Mesenchymal stem cell (in vitro differentiated cells and primary cell): ENCODE measurements at regions not wholly inside any gene's neighbourhood (a gene's known extent, or its start where the extent isn't known, plus 50 kb on each side); places are given as distances from the start of the nearest gene placed in this dataset.

Experiments used
- DNase-seq: peaks from one replicate; pipeline ENCODE4 v3.0.0-alpha.2; 2013
- H2AFZ ChIP-seq: one replicate; pipeline ENCODE4 v1.6.1; 2013; ENCODE audit warnings: low read depth, mild to moderate bottlenecking, control low read depth, inconsistent platforms, low read length, moderate library complexity
- H2AK5ac ChIP-seq: 2 replicates; pipeline ENCODE4 v1.6.1; 2013; ENCODE audit warnings: low read length, moderate library complexity, mild to moderate bottlenecking, inconsistent platforms; ENCODE audit not compliant: severe bottlenecking
- H2BK120ac ChIP-seq: one replicate; pipeline ENCODE4 v1.6.1; 2013; ENCODE audit warnings: low read depth, mild to moderate bottlenecking, inconsistent platforms, low read length, moderate library complexity
- H2BK12ac ChIP-seq, 2 experiments: one replicate each; pipeline ENCODE4 v1.6.1; 2013; ENCODE audit warnings: inconsistent platforms in 2 of 2, low read length in 2 of 2, mild to moderate bottlenecking in 2 of 2, moderate library complexity in 2 of 2, control low read depth in 1 of 2
- H2BK15ac ChIP-seq: one replicate; pipeline ENCODE4 v1.6.1; 2013; ENCODE audit warnings: mild to moderate bottlenecking, low read depth, inconsistent platforms; ENCODE audit not compliant: poor library complexity, severe bottlenecking
- H2BK5ac ChIP-seq: 2 replicates; pipeline ENCODE4 v1.6.1; 2013; ENCODE audit warnings: low read depth, mild to moderate bottlenecking, low read length, control low read depth, inconsistent platforms; ENCODE audit not compliant: poor library complexity, severe bottlenecking
- H3K14ac ChIP-seq, 2 experiments: one replicate each; pipeline ENCODE4 v1.6.1; 2013; ENCODE audit warnings: inconsistent platforms in 2 of 2, low read length in 2 of 2, control low read depth in 1 of 2, mild to moderate bottlenecking in 1 of 2, moderate library complexity in 1 of 2
- H3K18ac ChIP-seq, 2 experiments: one replicate each; pipeline ENCODE4 v1.6.1; 2013; ENCODE audit warnings: inconsistent platforms in 2 of 2, low read length in 2 of 2, control low read depth in 1 of 2, low read depth in 1 of 2, mild to moderate bottlenecking in 1 of 2
- H3K23ac ChIP-seq, 2 experiments: one replicate each; pipeline ENCODE4 v1.6.1; 2013; ENCODE audit warnings: inconsistent platforms in 2 of 2, low read length in 2 of 2, mild to moderate bottlenecking in 2 of 2, moderate library complexity in 2 of 2, control low read depth in 1 of 2
- H3K27ac ChIP-seq: 2 replicates; pipeline ENCODE4 v1.5.1; 2013; ENCODE audit warnings: mild to moderate bottlenecking, moderate library complexity, low read length, control low read depth, inconsistent platforms; ENCODE audit not compliant: poor library complexity, severe bottlenecking
- H3K27me3 ChIP-seq, 2 experiments: 2 replicates each; pipeline versions ENCODE4 v1.6.1 to v1.7.0; 2013; ENCODE audit warnings: low read length in 2 of 2, mild to moderate bottlenecking in 2 of 2, moderate library complexity in 2 of 2, control low read depth in 1 of 2, inconsistent platforms in 1 of 2; ENCODE audit not compliant: control insufficient read depth in 1 of 2, insufficient read depth in 1 of 2
- H3K36me3 ChIP-seq, 2 experiments: 2 replicates each; pipeline versions ENCODE4 v1.6.1 to v1.7.0; 2013; ENCODE audit warnings: low read length in 2 of 2, control low read depth in 1 of 2, inconsistent platforms in 1 of 2, low read depth in 1 of 2, mild to moderate bottlenecking in 1 of 2; ENCODE audit not compliant: insufficient read depth in 2 of 2, control insufficient read depth in 1 of 2
- H3K4ac ChIP-seq, 2 experiments: one replicate each; pipeline ENCODE4 v1.6.1; 2013; ENCODE audit warnings: inconsistent platforms in 2 of 2, low read length in 2 of 2, mild to moderate bottlenecking in 2 of 2, moderate library complexity in 2 of 2, control low read depth in 1 of 2, low read depth in 1 of 2
- H3K4me1 ChIP-seq: 2 replicates; pipeline ENCODE4 v1.6.1; 2013; ENCODE audit warnings: low read depth, low read length, control low read depth; ENCODE audit not compliant: control insufficient read depth, insufficient read depth
- H3K4me2 ChIP-seq: 2 replicates; pipeline ENCODE4 v1.6.1; 2013; ENCODE audit warnings: low read length, mild to moderate bottlenecking, inconsistent platforms; ENCODE audit not compliant: poor library complexity, severe bottlenecking
- H3K4me3 ChIP-seq, 2 experiments: 2 replicates each; pipeline versions ENCODE4 v1.5.1 to v1.7.0; 2013; ENCODE audit warnings: low read length in 2 of 2, mild to moderate bottlenecking in 2 of 2, control low read depth in 1 of 2, low read depth in 1 of 2; ENCODE audit not compliant: insufficient read depth in 1 of 2
- H3K79me1 ChIP-seq: replicated peaks from 2 replicates; pipeline ENCODE4 v1.6.1; 2013; ENCODE audit warnings: mild to moderate bottlenecking, control low read depth, low read length, inconsistent platforms; ENCODE audit not compliant: poor library complexity, severe bottlenecking
- H3K9ac ChIP-seq: 2 replicates; pipeline ENCODE4 v1.7.0; 2013; ENCODE audit warnings: mild to moderate bottlenecking, low read length, moderate library complexity
- H3K9me3 ChIP-seq: 2 replicates; pipeline ENCODE4 v1.7.0; 2013; ENCODE audit warnings: mild to moderate bottlenecking, low read length; ENCODE audit not compliant: control insufficient read depth
- H4K8ac ChIP-seq: one replicate; pipeline ENCODE4 v1.6.1; 2013; ENCODE audit warnings: inconsistent platforms, mild to moderate bottlenecking, low read length, moderate library complexity
- H4K91ac ChIP-seq: one replicate; pipeline ENCODE4 v1.6.1; 2013; ENCODE audit warnings: mild to moderate bottlenecking, low read length, inconsistent platforms
- WGBS: methylation state at CpG from one replicate; pipeline ENCODE4 v1.1.7; 2013; ENCODE audit warnings: mixed read lengths; 5-methylcytosine and 5-hydroxymethylcytosine counted together

GRCh38 chr12:108410689-108411088 lies 71.6 kb upstream of the CMKLR1 start:
- Histone ChIP-seq H2BK5ac (no peak overlapping the region), H3K79me1 (no peaks in the 10 kb centered on the region), H3K18ac (no peak overlapping the region), H3K9ac (no peak overlapping the region), H3K9me3 (peaks cover 9% of the 10 kb centered on the region), H2AFZ (no peak overlapping the region), H2BK15ac (no peak overlapping the region), H2AK5ac (no peak overlapping the region), H3K27ac (no peak overlapping the region), H3K36me3 (no peaks in the 10 kb centered on the region), H3K4me1 (no peaks in the 10 kb centered on the region), H3K4ac (no peak overlapping the region), H4K8ac (no peak overlapping the region), H3K4me3 (no peak overlapping the region), H2BK120ac (no peak overlapping the region), H3K27me3 (peaks cover 0 to 16% of the 10 kb centered on the region in 2 experiments), H3K23ac (no peak overlapping the region), H2BK12ac (no peak overlapping the region), H4K91ac (no peak overlapping the region), H3K4me2 (no peak overlapping the region), H3K14ac (no peak overlapping the region)
- 76% methylated on average over 3 of the region's 3 CpGs for WGBS
- DNase-seq = no peak

- Histone ChIP-seq H3K9ac (no peak overlapping the region), H2BK120ac (no peak overlapping the region), H2BK5ac (no peak overlapping the region), H3K36me3 (no peaks in the 10 kb centered on the region), H3K23ac (no peak overlapping the region), H3K27me3 (peaks cover 0 to 16% of the 10 kb centered on the region in 2 experiments), H2AK5ac (no peak overlapping the region), H4K91ac (no peak overlapping the region), H3K14ac (no peak overlapping the region), H2AFZ (no peak overlapping the region), H4K8ac (no peak overlapping the region), H3K4ac (no peak overlapping the region), H3K4me1 (no peaks in the 10 kb centered on the region), H2BK15ac (no peak overlapping the region), H2BK12ac (no peak overlapping the region), H3K18ac (no peak overlapping the region), H3K4me2 (no peak overlapping the region), H3K79me1 (no peaks in the 10 kb centered on the region), H3K27ac (no peak overlapping the region), H3K9me3 (peaks cover 9% of the 10 kb centered on the region), H3K4me3 (no peak overlapping the region)
- 96% methylated on average over 3 of the region's 3 CpGs for WGBS
- DNase-seq = no peak
Measured at GRCh38 chr12:108409481-108409880, 70.4 kb upstream of the CMKLR1 start.

- Histone ChIP-seq H3K4me2 (no peak overlapping the region), H2BK5ac (no peak overlapping the region)
Measured at GRCh38 chr12:108403952-108404351, 64.8 kb upstream of the CMKLR1 start.

GRCh38 chr12:108401964-108402363 lies 62.9 kb upstream of the CMKLR1 start:
- Histone ChIP-seq H3K9ac (no peak overlapping the region), H2AFZ (no peak overlapping the region), H3K9me3 (peaks cover 9% of the 10 kb centered on the region), H3K23ac (no peak overlapping the region), H2BK120ac (no peak overlapping the region), H3K4me3 (no peak overlapping the region), H2BK12ac (no peak overlapping the region), H3K4ac (no peak overlapping the region), H3K14ac (no peak overlapping the region), H2BK15ac (no peak overlapping the region), H3K27me3 (peaks cover 8 to 28% of the 10 kb centered on the region in 2 experiments), H2BK5ac (no peak overlapping the region), H4K8ac (no peak overlapping the region), H4K91ac (no peak overlapping the region), H3K4me1 (no peaks in the 10 kb centered on the region), H3K18ac (no peak overlapping the region), H3K27ac (no peak overlapping the region), H2AK5ac (no peak overlapping the region), H3K79me1 (no peaks in the 10 kb centered on the region), H3K4me2 (no peak overlapping the region), H3K36me3 (no peaks in the 10 kb centered on the region)
- 28% methylated on average over 3 of the region's 3 CpGs for WGBS
- no peak for DNase-seq

More at GRCh38 chr12:108403952-108404351, 64.8 kb upstream of the CMKLR1 start:
- Histone ChIP-seq H3K9ac (no peak overlapping the region), H3K36me3 (no peaks in the 10 kb centered on the region), H3K4ac (no peak overlapping the region), H3K14ac (no peak overlapping the region), H2AFZ (no peak overlapping the region), H2BK15ac (no peak overlapping the region), H2BK12ac (no peak overlapping the region), H2AK5ac (no peak overlapping the region), H3K4me3 (no peak overlapping the region), H3K27me3 (peaks cover 8 to 34% of the 10 kb centered on the region in 2 experiments), H3K18ac (no peak overlapping the region), H3K79me1 (no peaks in the 10 kb centered on the region), H3K4me1 (no peaks in the 10 kb centered on the region), H3K9me3 (peaks cover 9% of the 10 kb centered on the region), H2BK120ac (no peak overlapping the region), H4K91ac (no peak overlapping the region), H4K8ac (no peak overlapping the region), H3K23ac (no peak overlapping the region), H3K27ac (no peak overlapping the region)
- WGBS = 46% methylated on average over 3 of the region's 3 CpGs
- DNase-seq = no peak
